GM12873 (cell line): ENCODE measurements at regions not wholly inside any gene's neighbourhood (a gene's known extent, or its start where the extent isn't known, plus 50 kb on each side); places are given as distances from the start of the nearest gene placed in this dataset.

ENCODE experiments used
- CTCF ChIP-seq: IDR thresholded peaks from 2 replicates; pipeline ENCODE4 v1.5.1; 2012; ENCODE audit warnings: low read depth, mild to moderate bottlenecking, moderate library complexity, low read length, control low read depth; ENCODE audit not compliant: insufficient read depth; ENCODE audit errors: missing control alignments

- no peak for TF ChIP-seq CTCF
These were observed 186.5 kb upstream of the GALNT2 start for GRCh38 chr1:229880271-229881170.

- TF ChIP-seq CTCF, result no peak
These were observed 184.4 kb upstream of the GALNT2 start for GRCh38 chr1:229882621-229883020.

- no peak for TF ChIP-seq CTCF
These were observed 183.4 kb upstream of the GALNT2 start for GRCh38 chr1:229883504-229884200.

- peak; percentile 15 for TF ChIP-seq CTCF
These were observed 182.3 kb upstream of the GALNT2 start for GRCh38 chr1:229884765-229885164.

- no peak for TF ChIP-seq CTCF
These were observed 181.2 kb upstream of the GALNT2 start for GRCh38 chr1:229885568-229886495.

GRCh38 chr1:229886636-229887035 is 180.4 kb upstream of the GALNT2 start:
- no peak for TF ChIP-seq CTCF
